T-helper 2 cell treated with Interferon-gamma antibody and Interleukin-4, amounts not matched to agents 100 ng/mL and 5 ng/mL, for 36 hours (primary cell): ENCODE measurements at regions not wholly inside any gene's neighbourhood (a gene's known extent, or its start where the extent isn't known, plus 50 kb on each side); places are given as distances from the start of the nearest gene placed in this dataset.
"Not testable (repeated sequence)": the region's sequence is repeated elsewhere in the genome, so short reads cannot be mapped to it uniquely, and the experiment has no call there.

Experiments used
- intact Hi-C: fragments of 100-400 bp; cut with micrococcal nuclease; formaldehyde crosslinking; loops from one replicate; pipeline ENCODE4 v1.15.1; 2023

DNA sequence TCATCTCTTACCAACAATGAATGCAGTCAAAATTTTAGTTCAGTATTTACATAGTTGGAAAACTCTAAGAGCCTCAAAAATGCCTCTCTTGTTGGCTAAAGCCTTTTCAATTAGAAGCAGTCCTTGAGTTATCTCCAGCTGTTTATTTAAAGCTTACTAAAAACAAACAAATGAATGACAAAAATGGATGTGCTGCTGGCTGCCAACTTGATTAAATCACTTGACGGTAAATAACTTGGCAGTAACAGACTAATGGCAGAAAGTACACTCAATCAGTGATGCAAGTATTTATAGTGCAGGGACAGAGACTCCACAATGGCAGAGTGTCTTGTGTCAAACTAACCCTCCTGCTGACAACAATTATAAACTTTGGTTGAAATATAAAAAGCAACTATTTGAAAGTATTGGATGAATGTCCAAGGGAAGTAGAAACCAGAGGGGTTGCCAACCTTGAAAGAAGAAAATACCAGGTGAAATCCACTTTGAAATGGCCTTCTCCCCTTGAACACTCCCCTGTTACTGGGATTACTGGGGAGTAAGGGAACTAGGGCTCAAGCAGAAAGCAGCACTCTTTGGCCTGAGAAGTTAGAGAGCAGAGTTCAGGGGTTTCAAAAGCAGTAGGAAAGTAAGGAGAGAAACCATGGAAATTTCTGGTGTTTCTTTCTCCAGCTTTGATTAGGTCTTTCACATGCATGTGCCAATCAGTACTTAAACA lies 245.2 kb upstream of the SPHKAP start:
- intact Hi-C loops = no loop called here

DNA sequence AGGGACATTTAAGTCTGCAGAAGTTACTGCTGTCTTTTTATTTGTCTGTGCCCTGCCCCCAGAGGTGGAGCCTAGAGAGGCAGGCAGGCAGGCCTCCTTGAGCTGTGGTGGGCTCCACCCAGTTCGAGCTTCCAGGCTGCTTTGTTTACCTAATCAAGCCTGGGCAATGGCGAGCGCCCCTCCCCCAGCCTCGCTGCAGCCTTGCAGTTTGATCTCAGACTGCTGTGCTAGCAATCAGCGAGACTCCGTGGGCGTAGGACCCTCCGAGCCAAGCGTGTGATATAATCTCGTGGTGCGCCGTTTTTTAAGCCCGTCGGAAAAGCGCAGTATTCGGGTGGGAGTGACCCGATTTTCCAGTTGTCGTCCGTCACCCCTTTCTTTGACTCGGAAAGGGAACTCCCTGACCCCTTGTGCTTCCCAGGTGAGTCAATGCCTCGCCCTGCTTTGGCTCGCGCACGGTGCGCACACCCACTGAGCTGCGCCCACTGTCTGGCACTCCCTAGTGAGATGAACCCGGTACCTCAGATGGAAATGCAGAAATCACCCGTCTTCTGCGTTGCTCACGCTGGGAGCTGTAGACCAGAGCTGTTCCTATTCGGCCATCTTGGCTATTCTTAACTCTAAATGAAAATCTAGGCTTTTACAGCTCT lies 244.0 kb upstream of the SPHKAP start:
- intact Hi-C loops = not testable (repeated sequence)

DNA sequence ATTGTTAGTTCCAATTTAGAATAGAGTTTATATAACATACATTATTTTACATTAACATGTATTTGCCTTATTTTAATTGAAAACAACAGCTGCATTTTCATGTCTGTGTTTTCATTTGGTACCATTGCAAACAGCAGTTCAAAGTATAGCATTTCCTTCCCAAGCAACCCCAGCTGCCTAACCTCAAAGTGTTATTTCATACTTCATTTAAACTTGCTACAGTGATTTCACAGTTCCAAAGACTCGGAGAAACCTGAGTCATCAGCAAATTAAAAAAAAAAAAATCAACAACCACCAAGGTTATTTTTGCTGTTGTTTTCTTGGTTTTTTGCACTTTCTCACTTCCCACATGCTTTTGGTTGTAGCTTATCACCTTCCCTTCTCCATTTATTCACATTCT lies 236.5 kb upstream of the SPHKAP start:
- intact Hi-C loops = no loop called here

DNA sequence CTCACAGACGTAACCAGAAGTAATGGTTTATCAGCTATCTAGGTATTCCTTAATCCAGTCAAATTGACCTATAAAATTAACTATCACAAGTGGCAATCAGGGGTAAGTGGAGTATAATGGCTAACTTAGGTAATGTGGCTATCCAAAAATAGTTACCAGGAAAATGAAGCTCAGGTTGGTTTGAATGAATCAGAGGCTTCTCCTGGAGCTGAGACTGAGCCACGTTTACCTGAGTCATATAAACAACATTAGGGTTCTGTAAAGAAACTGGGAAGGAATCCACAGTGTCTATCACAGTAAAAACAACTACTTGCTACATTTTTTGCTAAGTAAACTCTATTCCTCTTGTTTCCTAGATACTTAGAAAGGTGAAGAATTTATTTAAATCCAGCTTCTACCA lies 236.0 kb upstream of the SPHKAP start:
- intact Hi-C loops = no loop called here

DNA sequence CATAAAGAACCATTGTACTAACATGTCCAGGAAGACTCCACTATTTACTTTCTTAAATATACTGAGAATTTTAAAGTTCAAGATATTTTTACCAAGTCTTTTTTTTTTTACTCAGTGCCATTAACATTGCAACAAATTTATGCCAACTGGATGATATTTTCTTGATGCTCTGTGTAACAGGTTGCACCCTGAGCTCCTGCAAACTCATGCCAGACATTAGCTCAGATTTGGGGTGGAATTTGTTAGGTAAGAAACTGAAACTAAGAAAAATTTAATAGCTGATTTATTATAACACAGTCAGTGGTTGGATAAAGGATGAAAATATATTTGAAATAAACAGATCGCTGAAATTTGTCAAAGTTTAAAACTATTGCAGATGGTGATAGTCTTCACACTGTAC lies 228.6 kb upstream of the SPHKAP start:
- intact Hi-C loops = no loop called here

DNA sequence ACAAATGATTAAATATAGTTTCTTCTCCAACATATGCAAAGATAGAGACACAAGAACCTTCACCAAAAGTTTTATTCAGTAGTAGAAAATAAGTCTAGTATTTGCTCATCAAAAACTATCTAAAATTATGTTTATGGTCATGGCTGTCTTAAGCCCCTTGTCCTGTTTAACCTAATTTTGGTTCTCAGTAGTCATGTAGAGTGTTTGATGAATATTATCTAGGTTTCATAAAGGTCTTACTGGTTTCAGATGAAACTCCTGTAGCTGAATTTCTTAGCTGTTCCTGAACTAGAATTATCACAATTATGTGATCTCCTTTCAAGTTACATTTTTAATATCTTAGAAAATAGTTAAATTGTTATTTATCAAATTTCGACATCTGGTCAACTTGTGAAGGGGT lies 228.0 kb upstream of the SPHKAP start:
- intact Hi-C loops = no loop called here

DNA sequence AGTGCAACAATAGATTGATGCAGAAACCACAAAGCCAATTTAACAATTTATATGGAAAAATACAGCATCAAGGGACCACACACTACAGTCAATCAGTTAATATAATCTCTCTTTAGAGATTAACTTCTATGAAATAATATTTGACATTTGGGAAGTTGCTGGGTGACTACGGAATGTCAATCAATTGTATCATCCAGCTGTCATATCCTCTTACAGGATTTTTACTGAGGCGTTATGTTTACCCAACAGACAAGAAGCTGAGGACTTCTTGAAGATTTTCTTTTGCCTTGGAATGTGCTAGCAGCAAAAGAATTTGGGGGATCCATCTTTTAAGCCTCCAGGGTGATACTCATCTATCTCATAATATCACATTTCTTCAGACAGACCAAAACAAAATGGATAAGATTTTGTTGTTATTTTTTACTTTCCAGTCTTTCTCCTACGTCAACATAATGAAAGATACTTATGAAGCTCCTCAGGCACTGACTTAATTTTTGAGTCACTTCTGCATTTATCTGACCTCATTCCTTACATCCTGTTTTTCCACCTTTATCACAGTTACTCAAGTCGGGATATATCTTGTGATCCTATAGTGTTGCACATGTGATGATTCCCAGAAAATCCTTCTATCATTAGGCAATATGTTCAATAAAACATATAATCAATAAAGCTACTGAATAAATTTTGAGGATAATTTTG lies 227.2 kb upstream of the SPHKAP start:
- intact Hi-C loops = no loop called here

DNA sequence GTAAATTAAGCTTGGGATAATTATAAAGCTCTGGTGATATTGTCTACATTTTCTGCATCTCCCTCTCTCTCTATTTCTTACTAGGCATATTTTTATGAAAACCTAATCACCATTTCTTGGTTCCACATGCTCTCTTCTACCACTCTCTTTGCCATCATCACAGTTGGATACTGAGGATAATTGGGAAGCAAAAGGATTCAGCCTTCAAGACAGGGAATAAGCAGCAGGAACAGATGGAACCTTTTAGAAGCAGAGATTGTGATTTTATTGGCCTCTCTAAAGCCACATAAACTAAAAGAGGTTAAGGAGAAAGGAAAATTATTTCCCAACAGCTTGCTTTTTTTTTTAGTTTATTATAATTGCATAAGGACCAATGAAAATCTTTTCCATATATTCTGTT lies 226.3 kb upstream of the SPHKAP start:
- intact Hi-C loops = no loop called here

DNA sequence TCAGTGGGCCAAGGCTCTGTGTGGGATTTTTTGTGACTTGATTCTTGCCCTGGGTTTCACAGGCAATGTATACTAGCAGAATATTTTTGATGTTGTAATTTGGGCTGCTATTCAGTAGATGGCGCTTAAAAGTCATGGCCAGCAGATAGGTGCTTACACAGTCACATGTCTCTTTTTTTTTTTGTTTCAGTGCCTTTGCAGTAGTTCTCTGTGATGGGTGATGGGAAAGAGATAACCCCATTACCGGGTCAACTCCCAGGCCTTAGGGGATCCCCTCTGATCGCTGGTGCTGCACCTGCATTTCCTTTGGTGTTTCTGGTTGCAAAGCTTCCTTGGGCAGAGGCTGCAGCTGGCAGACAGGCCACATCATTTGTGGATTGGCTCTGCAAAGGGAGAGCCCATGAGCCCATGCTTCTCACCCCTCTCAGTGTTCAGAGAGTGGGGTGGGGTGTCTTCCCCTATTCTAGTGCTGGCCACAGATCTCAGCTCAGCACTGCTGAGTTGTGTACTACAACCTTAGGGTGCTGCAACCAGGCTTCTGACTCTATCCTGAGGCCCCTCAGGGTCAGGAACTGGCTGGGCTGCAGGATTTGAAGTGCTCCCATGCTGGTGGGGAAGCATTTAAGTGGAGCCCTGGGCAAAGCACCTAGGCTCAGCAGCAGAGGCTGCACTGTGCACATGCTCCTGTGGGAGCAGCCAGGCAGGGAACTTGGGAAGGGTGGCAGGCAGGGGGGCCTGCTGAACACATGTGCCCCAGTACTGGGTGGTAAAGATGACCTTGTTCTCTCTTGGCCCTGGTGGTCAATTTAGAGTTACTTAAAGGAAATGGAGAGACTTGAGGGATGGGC lies 219.8 kb upstream of the SPHKAP start:
- intact Hi-C loops = no loop called here

DNA sequence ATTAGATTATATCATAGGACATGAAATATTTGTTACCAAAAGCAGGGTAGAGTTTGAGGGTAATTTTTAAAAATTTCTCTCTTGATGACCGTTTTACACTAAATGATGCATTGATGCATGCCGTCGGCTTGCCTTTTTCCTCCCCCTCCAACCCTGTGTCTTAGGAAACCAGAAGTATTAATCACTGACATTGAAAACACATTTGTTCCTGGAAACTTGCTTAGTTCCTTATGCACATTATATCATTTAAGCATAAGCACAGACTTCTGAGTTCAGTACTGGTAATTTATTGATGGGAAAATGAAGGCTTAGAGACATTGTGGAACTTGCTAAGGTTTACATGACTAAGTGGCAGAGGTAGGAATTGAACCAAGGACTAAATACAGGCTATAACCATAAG lies 206.3 kb upstream of the SPHKAP start:
- intact Hi-C loops = no loop called here

DNA sequence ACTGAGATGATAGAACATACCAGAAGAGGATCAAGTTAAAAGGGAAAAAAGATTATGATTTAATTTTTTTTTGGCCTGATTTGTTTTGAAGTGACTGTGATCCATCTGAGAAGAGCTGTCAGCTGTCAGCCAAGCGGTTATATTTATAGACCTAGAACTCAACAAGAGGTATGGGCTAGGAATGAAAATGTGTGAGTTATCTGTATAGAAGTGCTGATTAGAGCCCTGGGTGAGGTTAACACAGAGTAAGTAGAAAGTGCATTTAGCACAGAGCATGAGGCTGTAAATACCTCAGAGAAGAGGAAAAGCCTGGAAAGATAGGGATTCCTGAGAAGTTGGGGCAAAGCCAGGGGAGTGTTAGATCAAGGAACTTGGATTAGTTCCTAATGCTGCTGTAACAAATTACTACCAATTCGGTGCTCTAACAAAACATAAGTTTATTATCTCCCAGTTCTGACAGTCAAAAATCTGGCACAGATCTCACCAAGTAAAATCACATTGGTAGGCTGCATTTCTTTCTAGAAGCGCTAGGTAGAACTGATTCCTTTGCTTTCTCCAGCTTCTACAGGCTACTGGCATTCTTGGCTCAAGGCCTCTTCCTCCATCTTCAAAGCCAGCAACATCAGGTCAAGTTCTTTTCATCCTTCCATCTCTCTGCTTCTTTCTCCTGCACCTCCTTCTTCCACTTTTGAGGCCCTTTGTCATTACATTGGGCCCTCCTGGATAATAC lies 197.4 kb upstream of the SPHKAP start:
- intact Hi-C loops = no loop called here

DNA sequence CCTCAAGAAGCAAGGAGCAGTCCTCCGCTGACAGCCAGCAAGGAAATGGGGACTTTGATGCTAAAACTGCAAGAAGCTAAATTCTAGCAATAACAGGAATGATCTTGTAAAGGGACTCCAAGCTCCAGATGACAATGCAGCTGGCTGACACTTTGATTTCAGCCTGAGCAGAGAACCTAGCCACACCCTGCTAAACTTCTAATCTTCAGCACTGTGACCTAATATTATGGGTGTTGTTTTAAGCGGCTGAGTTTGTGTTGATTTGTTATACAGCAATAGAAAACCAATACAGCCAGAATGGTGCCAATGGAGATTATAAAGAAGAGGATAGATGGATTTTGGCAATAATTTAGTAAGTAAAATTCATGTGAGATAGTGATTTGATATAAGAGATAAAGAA lies 196.7 kb upstream of the SPHKAP start:
- intact Hi-C loops = no loop called here

DNA sequence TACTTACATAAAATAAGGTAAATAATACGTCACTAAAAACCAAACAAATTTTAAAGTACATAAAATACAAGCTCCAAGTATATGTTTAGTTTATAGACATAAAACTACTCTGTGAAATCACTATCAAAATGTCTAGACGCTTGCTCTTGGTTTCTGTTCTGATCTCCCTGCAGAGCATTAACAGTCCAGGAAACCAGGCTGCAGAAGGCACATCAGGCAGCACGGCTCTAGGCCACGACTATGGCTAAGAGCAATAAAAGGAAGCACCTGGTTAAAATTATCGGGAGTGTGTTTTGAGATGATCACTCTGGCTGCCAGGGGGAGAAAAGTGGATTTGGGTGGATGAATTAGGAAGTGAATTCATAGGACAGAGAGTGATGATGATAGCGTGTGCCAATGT lies 196.0 kb upstream of the SPHKAP start:
- intact Hi-C loops = no loop called here

DNA sequence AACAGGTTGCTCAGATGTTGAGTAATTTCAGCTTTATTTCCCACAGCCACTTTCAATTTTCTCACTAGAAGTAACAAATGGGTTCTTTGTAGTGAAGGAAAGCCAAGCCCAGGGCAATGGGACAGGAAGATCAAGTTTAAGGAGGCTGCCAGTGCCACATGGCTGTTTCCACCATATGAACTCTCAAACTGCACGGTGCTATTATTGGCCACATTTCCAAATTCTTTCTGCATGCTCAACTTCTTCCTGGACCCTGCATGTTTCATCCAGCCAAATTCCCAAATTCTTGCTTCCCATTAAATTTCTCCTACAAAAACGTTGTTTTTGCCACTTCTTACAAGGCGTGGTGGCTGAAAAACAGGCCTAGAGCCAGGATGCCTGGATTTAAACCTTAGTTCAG lies 193.3 kb upstream of the SPHKAP start:
- intact Hi-C loops = no loop called here

DNA sequence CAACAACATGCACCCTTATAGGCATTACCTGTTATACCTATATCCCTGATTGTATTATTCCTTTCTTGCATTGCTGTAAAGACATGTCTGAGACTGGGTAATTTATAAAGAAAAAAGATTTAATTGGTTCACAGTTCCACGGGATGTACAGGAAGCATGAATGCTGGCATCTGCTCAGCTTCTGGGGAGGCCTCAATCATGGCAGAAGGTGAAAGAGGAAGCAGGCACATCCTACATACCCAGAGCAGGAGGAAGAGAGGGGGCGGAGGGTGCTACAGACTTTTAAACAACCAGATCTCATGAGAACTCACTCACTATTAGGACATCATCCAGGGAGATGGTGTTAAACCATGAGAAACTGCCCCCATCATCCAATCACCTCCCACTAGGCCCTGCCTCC lies 191.7 kb upstream of the SPHKAP start:
- intact Hi-C loops = no loop called here

DNA sequence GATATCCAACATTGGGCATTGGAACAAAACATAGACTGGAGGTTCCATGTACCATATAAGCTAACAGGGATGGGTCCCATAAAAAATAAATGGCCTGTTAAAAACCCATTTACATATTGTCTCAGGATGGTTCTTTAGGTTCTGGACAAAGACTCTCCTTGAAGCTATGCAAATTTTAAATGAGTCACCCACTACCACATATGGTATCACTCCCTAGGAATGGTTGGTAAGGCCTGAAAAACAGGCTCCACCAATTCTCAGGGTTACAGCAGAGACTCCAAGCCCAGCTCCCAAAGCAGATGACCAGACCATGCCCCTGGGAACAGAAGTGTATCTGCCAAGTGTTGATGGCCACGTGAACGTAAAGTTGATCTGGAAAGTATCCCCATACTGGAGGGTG lies 190.7 kb upstream of the SPHKAP start:
- intact Hi-C loops = no loop called here

DNA sequence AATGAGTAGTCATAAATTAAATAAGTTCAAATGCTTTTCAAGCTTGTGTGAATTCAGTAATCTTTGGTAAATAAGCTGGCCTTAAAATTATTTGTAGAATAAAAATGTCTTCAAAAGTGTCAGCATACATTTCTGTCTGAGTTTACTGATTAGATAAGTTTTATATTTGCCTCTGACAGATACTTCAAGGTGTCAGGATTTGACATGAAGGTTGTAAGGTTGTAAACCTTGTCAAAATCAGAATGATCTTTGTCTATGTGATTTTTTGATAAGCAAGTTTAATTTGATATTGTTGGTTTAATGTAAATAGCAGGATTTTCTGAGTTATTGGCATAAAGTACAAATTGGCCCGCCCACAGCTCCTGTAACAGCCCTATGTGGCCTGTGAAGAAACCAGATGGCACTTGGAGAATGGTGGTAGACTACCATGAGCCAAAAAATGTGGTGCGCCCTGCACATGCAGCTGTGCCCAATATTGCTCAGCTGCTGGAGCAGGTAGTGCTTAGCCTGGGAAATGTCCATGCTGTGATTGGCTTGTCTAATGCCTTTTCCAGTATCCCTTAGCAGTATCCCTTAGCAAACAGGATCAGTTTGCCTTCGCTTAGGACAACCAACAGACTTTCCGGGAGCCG lies 188.0 kb upstream of the SPHKAP start:
- intact Hi-C loops = no loop called here

DNA sequence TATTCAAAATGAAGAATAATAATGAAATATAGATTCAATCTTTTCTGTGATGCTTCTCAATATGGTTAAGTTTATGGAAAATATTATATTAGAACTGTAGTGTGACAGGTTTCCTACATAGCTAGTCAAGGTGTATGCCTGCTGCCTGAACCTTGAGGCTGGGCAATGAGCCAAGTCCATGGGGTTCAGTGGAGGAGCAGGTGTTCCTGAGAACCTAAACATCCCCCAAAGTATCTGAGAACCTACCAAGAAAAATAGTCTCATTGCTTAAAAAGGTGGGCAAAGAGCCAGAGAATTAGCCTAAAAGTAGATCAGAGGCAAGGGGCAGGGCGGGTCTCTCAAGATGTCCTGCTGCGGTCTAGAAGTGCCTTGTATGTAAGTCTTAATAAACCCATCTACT lies 185.9 kb upstream of the SPHKAP start:
- intact Hi-C loops = no loop called here

DNA sequence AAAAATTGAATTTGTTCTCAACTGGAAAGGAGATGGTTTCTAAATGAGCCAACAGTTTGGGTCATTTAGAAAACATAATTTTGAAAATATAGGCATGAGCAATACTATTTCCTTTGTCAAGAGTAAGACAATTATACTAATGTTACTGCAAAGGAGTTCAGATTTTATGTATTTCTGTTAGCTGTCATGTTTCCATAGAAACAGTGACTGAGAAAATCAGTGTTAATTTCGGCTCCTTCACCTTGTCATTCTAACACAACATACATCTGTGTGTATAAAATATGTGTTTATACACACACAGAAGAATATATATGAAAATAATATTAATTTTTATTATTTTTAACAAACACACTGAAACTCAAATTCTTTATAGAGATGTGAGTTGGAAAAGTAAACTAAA lies 178.0 kb upstream of the SPHKAP start:
- intact Hi-C loops = no loop called here

DNA sequence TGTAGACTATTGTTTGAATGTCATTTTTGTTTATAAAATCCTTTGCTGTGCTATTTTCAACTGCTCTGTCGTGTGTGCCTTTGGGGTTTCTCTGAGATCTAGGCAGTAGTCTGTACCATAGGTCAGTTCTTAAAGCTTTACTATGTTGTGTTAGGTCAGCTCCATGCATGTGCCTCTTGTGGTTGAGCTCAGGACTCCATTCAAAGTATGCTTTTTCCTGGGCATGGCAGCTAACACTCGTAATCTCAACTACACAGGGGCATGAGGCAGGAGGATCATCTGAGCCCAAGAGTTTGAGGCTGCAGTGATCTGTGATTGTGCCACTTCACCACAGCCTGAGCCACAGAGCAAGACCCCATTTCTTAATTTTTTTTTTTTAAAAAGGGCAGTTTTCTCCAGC lies 174.4 kb upstream of the SPHKAP start:
- intact Hi-C loops = no loop called here

DNA sequence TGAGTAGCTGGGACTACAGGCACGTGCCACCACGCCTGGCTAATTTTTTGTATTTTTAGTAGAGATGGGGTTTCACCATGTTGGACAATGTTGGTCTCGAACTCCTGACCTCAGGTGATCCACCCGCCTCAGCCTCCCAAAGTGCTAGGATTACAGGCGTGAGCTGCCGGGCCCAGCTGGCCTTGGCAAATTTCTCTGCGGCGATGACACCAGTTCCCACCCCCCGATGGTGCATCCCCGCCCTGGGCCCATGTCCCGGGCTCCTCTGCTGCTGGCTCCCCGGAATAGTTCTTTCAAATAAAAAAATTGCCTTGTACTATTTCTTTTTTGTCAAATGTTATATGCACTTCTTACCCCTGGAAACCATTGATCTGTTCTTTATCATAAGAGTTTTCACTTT lies 171.5 kb upstream of the SPHKAP start:
- intact Hi-C loops = not testable (repeated sequence)
